OCI-LY1 (cell line): ENCODE measurements at regions not wholly inside any gene's neighbourhood (a gene's known extent, or its start where the extent isn't known, plus 50 kb on each side); places are given as distances from the start of the nearest gene placed in this dataset.

Source experiments
- EZH2 ChIP-seq: fragments of 200-600 bp; sonication (generic), shearing (Covaris generic); IDR thresholded peaks from 2 replicates; pipeline ENCODE4 v1.8.0; 2017; ENCODE audit warnings: borderline replicate concordance, mixed run types, mild to moderate bottlenecking, antibody characterized with exemption, low read length, moderate library complexity, mixed read lengths
- TF ChIP-seq, protein P1 (sequence below): fragments of 200-600 bp; sonication (generic), shearing (Covaris generic); IDR thresholded peaks from 2 replicates; pipeline ENCODE4 v1.5.1; 2017; ENCODE audit warnings: mild to moderate bottlenecking, antibody characterized with exemption, low read length, moderate library complexity, mixed read lengths

DNA sequence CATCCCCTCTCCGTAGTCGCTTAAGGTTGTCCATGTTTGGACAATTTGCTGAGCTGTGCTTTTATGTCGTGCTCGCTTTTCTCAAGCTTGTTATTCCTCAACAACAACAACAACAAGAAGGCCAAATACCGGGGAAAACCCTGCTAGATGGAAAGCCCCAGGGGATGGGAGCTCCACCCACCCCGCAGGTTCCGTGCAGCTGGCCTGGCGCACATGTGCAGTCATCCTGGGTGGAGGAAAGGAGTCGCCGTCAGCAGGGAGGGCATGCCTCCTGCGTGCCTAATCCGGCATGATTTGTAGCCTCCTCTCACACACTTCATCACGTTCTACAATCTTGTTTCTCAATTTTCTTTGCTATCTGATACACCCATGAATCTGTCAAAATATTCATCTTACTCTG, 87.4 kb upstream of the SALL3 start:
- TF ChIP-seq, protein P1, sequence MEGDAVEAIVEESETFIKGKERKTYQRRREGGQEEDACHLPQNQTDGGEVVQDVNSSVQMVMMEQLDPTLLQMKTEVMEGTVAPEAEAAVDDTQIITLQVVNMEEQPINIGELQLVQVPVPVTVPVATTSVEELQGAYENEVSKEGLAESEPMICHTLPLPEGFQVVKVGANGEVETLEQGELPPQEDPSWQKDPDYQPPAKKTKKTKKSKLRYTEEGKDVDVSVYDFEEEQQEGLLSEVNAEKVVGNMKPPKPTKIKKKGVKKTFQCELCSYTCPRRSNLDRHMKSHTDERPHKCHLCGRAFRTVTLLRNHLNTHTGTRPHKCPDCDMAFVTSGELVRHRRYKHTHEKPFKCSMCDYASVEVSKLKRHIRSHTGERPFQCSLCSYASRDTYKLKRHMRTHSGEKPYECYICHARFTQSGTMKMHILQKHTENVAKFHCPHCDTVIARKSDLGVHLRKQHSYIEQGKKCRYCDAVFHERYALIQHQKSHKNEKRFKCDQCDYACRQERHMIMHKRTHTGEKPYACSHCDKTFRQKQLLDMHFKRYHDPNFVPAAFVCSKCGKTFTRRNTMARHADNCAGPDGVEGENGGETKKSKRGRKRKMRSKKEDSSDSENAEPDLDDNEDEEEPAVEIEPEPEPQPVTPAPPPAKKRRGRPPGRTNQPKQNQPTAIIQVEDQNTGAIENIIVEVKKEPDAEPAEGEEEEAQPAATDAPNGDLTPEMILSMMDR: no peak
- no peak for TF ChIP-seq EZH2
